Type B pancreatic cell (in vitro differentiated cells): ENCODE measurements at regions not wholly inside any gene's neighbourhood (a gene's known extent, or its start where the extent isn't known, plus 50 kb on each side); places are given as distances from the start of the nearest gene placed in this dataset.

Experiments used
- DNase-seq: peaks from one replicate; pipeline ENCODE4 v3.0.0; 2021; ENCODE audit warnings: mixed read lengths; ENCODE audit not compliant: unreplicated experiment; ENCODE audit errors: extremely low spot score
- H3K27ac Mint-ChIP-seq: 2 replicates; pipeline ENCODE4 v1.8.0; 2021; ENCODE audit warnings: mild to moderate bottlenecking, mixed read lengths
- H3K27me3 Mint-ChIP-seq: 2 replicates; pipeline ENCODE4 v1.8.0; 2021; ENCODE audit warnings: mixed read lengths
- H3K36me3 Mint-ChIP-seq: 2 replicates; pipeline ENCODE4 v1.8.0; 2021; ENCODE audit warnings: mixed read lengths
- H3K4me1 Mint-ChIP-seq: one replicate; pipeline ENCODE4 v1.8.0; 2021; ENCODE audit warnings: mixed read lengths; ENCODE audit not compliant: unreplicated experiment
- H3K4me3 Mint-ChIP-seq: 2 replicates; pipeline ENCODE4 v1.8.0; 2021; ENCODE audit warnings: mild to moderate bottlenecking, mixed read lengths
- H3K9me3 Mint-ChIP-seq: 2 replicates; pipeline ENCODE4 v1.8.0; 2021; ENCODE audit warnings: mixed read lengths
- TF ChIP-seq, protein P1 (sequence below): fragments of 200-600 bp; sonication (generic); conservative IDR thresholded peaks from 2 replicates; pipeline ENCODE4 v1.5.0; 2021; ENCODE audit warnings: antibody characterized with exemption, mild to moderate bottlenecking

DNA sequence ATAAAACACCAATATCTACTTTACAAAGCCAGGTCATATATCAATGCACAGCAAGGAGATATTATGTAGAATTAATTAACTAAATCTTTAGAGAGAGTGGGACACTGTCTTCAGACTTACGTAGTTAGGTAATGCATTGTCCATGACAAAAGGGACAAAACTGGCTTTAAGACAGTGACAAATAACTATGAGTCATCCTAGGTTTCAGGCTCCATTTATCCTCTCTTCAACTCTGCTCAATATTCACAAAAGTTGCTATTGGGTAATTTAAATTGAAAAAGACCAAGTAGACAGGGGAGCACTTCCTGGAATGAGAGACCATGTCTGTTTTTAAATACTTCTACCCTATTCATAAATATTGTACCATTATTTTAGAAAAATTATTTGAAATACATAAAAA, 464.5 kb downstream of the ARL4A start:
- no peak for DNase-seq
- Mint-ChIP-seq H3K4me1 (peaks cover 13% of the 10 kb centered on the region), H3K36me3 (no peaks in the 10 kb centered on the region), H3K27me3 (no peaks in the 10 kb centered on the region), H3K27ac (no peak overlapping the region), H3K9me3 (no peaks in the 10 kb centered on the region), H3K4me3 (no peak overlapping the region)
- TF ChIP-seq, protein P1, sequence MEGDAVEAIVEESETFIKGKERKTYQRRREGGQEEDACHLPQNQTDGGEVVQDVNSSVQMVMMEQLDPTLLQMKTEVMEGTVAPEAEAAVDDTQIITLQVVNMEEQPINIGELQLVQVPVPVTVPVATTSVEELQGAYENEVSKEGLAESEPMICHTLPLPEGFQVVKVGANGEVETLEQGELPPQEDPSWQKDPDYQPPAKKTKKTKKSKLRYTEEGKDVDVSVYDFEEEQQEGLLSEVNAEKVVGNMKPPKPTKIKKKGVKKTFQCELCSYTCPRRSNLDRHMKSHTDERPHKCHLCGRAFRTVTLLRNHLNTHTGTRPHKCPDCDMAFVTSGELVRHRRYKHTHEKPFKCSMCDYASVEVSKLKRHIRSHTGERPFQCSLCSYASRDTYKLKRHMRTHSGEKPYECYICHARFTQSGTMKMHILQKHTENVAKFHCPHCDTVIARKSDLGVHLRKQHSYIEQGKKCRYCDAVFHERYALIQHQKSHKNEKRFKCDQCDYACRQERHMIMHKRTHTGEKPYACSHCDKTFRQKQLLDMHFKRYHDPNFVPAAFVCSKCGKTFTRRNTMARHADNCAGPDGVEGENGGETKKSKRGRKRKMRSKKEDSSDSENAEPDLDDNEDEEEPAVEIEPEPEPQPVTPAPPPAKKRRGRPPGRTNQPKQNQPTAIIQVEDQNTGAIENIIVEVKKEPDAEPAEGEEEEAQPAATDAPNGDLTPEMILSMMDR: no peak

DNA sequence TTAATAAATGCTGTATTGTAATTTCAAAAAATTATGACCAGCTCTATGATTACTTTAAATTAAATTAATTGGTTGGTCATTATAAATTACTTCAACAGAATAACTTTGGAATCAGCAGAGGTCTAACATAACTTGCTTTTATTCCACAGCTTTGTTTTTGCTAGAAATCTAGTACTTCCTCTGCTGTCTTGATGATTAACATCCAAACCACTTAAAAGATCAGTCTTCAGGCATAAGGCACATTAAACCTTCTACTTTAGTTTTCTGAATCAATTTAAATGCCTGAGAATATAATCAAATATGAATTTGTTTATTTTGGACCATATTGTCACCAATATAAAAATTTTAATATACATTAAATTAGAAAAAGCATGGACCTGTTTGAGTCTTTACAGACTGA, 465.3 kb downstream of the ARL4A start:
- Mint-ChIP-seq H3K27me3 (no peaks in the 10 kb centered on the region), H3K4me1 (peaks cover 13% of the 10 kb centered on the region), H3K4me3 (no peak overlapping the region), H3K9me3 (no peaks in the 10 kb centered on the region), H3K27ac (no peak overlapping the region), H3K36me3 (no peaks in the 10 kb centered on the region)
- no peak for DNase-seq
- TF ChIP-seq, protein P1: no peak

DNA sequence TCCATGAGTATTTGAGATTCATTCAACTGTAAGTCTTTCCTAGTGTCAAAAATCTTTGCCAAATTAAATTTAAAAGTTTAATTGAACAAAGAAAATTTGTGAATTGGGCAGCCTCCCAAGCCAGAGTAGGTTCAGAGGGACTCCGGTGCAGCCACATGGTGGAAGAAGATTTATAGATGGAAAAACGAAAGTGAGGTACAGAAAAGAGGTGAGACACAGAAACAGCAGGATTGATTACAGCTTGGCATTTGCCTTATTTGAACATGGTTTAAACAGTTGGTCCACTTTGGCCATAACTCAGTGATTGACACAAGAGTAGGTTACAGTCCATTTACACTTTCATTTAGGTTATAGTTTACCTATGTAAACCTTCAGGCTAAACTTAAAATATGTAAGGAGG, 465.8 kb downstream of the ARL4A start:
- Mint-ChIP-seq H3K27ac (peak overlapping the region; percentile 40), H3K36me3 (no peaks in the 10 kb centered on the region), H3K9me3 (no peaks in the 10 kb centered on the region), H3K4me1 (peaks cover 13% of the 10 kb centered on the region), H3K27me3 (no peaks in the 10 kb centered on the region), H3K4me3 (peak overlapping the region; percentile 7)
- TF ChIP-seq, protein P1: no peak
- no peak for DNase-seq

DNA sequence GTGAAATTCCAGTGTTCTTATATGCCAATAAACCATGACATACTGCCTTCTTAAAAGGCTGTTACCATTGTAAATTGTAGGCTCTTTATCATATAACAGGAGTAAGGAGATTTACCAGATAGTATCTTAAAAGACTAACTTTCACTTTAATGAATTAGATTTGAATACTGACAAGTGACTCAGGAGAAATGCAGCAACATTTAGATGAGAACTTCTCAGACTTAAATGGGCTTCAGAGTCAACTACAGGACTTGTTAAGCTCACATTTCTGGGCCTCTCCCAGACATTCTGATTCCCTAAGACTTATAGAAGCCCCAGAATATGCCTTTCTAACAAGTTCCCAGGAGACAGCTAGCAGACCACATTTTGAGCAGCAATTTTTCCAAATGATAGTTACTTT, 466.3 kb downstream of the ARL4A start:
- H3K4me3 Mint-ChIP-seq: peak overlapping the region; percentile 7
- no peak for DNase-seq
- H3K36me3 Mint-ChIP-seq: no peaks in the 10 kb centered on the region
- H3K9me3 Mint-ChIP-seq: no peaks in the 10 kb centered on the region
- H3K27ac Mint-ChIP-seq: peak overlapping the region; percentile 40
- no peaks in the 10 kb centered on the region for H3K27me3 Mint-ChIP-seq
- peaks cover 13% of the 10 kb centered on the region for H3K4me1 Mint-ChIP-seq
- TF ChIP-seq, protein P1: no peak

DNA sequence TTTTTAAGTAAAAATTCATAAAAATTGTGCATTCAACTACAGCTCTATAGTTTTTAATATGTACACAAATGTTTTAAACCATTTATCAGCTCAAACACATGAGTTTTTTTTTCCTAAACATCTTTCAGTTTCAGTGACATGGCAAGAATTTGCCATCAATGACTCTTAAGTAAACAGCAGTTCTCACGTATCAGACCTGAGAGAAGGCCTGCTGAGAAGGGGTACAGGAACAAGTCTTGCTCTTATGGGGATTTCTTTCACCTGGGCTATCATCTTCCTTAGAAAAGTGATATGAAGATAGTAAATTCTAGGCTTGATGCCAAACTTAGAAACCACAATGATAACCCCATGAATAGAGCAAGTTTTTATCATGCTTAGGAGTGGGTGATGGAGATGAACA, 467.8 kb downstream of the ARL4A start:
- H3K27me3 Mint-ChIP-seq: no peaks in the 10 kb centered on the region
- no peak for DNase-seq
- H3K4me3 Mint-ChIP-seq: no peak overlapping the region
- H3K36me3 Mint-ChIP-seq: no peaks in the 10 kb centered on the region
- H3K4me1 Mint-ChIP-seq: peaks cover 20% of the 10 kb centered on the region
- TF ChIP-seq, protein P1: no peak
- H3K27ac Mint-ChIP-seq: no peak overlapping the region
- H3K9me3 Mint-ChIP-seq: no peaks in the 10 kb centered on the region

DNA sequence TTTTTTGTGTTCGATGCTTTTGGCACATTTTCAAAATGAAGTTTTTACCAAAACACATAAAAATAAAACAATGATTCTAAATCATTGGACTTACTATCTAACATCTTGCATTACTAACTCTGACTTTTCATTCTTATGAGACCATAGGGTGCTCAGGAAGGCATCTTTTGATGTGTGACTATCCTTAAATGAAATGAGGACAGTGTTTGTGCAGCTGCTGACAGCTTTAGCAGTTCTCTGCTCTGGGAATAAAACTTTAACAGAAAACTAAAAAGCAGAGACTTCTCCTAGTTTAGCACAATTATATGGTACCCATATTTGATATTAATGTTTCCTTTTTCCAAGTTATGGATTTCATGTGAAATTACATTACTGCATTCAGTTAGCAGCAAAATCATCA, 471.6 kb downstream of the ARL4A start:
- peaks cover 6% of the 10 kb centered on the region for H3K4me1 Mint-ChIP-seq
- H3K27ac Mint-ChIP-seq: no peak overlapping the region
- no peak for DNase-seq
- no peaks in the 10 kb centered on the region for H3K9me3 Mint-ChIP-seq
- H3K27me3 Mint-ChIP-seq: no peaks in the 10 kb centered on the region
- TF ChIP-seq, protein P1: no peak
- no peak overlapping the region for H3K4me3 Mint-ChIP-seq
- no peaks in the 10 kb centered on the region for H3K36me3 Mint-ChIP-seq
